Body of pancreas (tissue), 4 donors: ENCODE measurements at regions not wholly inside any gene's neighbourhood (a gene's known extent, or its start where the extent isn't known, plus 50 kb on each side); places are given as distances from the start of the nearest gene placed in this dataset.

Source experiments
- CTCF ChIP-seq, 7 experiments: fragments of 450-650 bp in 4 of 7; fragments of 200-600 bp in 3 of 7; sonication (generic) in 3 of 7; IDR thresholded peaks; one replicate each; pipeline ENCODE4 v1.5.1; 2016 to 2019; ENCODE audit warnings: antibody characterized with exemption in 7 of 7
- POLR2A ChIP-seq, 3 donors: fragments of 450-650 bp; IDR thresholded peaks; one replicate each; pipeline ENCODE4 v1.6.1; 2016; ENCODE audit warnings: antibody characterized with exemption in 3 of 3, mild to moderate bottlenecking in 2 of 3

GRCh38 chr7:153402721-153403541, 643.4 kb downstream of the ACTR3B start:
- TF ChIP-seq CTCF (IDR thresholded peaks at IDR 0.05) (no peak), POLR2A (IDR thresholded peaks at IDR 0.05) (no peak)
